Chondrocyte (in vitro differentiated cells): ENCODE measurements at regions not wholly inside any gene's neighbourhood (a gene's known extent, or its start where the extent isn't known, plus 50 kb on each side); places are given as distances from the start of the nearest gene placed in this dataset.
"Not testable (repeated sequence)": the region's sequence is repeated elsewhere in the genome, so short reads cannot be mapped to it uniquely, and the experiment has no call there.

Experiments used
- DNase-seq: peaks from one replicate; pipeline ENCODE4 v3.0.0; 2021; ENCODE audit warnings: mixed read lengths, low spot score
- H3K27ac Mint-ChIP-seq: one replicate; pipeline ENCODE4 v1.8.0; 2021; ENCODE audit warnings: mild to moderate bottlenecking, moderate library complexity, mixed read lengths; ENCODE audit not compliant: unreplicated experiment
- H3K27me3 Mint-ChIP-seq: 2 replicates; pipeline ENCODE4 v1.8.0; 2021; ENCODE audit warnings: low read depth, mixed read lengths
- H3K36me3 Mint-ChIP-seq: 2 replicates; pipeline ENCODE4 v1.8.0; 2021; ENCODE audit warnings: low read depth, mixed read lengths
- H3K4me1 Mint-ChIP-seq: 2 replicates; pipeline ENCODE4 v1.8.0; 2021; ENCODE audit warnings: low read depth, mild to moderate bottlenecking, mixed read lengths
- H3K4me3 Mint-ChIP-seq: one replicate; pipeline ENCODE4 v1.8.0; 2021; ENCODE audit warnings: mild to moderate bottlenecking, moderate library complexity, mixed read lengths; ENCODE audit not compliant: unreplicated experiment
- H3K9me3 Mint-ChIP-seq: 2 replicates; pipeline ENCODE4 v1.8.0; 2021; ENCODE audit warnings: low read depth, mixed read lengths
- CTCF ChIP-seq: fragments of 200-600 bp; sonication (generic); IDR thresholded peaks from 2 replicates; pipeline ENCODE4 v1.5.0; 2021; ENCODE audit warnings: antibody characterized with exemption, mild to moderate bottlenecking, moderate library complexity

GRCh38 chr7:116364469-116364868 lies 135.1 kb upstream of the CAV2 start:
- Mint-ChIP-seq H3K36me3 (no peaks in the 10 kb centered on the region), H3K4me3 (no peak overlapping the region), H3K27ac (no peak overlapping the region), H3K27me3 (no peaks in the 10 kb centered on the region), H3K9me3 (peaks cover 3% of the 10 kb centered on the region), H3K4me1 (peaks cover 25% of the 10 kb centered on the region)
- no peak for DNase-seq
- TF ChIP-seq CTCF = no peak

- Mint-ChIP-seq H3K9me3 (peaks cover 3% of the 10 kb centered on the region), H3K27me3 (no peaks in the 10 kb centered on the region), H3K27ac (no peak overlapping the region), H3K4me1 (peaks cover 25% of the 10 kb centered on the region), H3K4me3 (no peak overlapping the region), H3K36me3 (no peaks in the 10 kb centered on the region)
- DNase-seq = no peak
- TF ChIP-seq CTCF = no peak
Observed at GRCh38 chr7:116365797-116366196, 133.7 kb upstream of the CAV2 start.

GRCh38 chr7:116367171-116367813 lies 132.2 kb upstream of the CAV2 start:
- Mint-ChIP-seq H3K4me3 (no peak overlapping the region), H3K4me1 (peaks cover 16% of the 10 kb centered on the region), H3K27me3 (no peaks in the 10 kb centered on the region), H3K36me3 (peaks cover 2% of the 10 kb centered on the region), H3K27ac (no peak overlapping the region), H3K9me3 (peaks cover 4% of the 10 kb centered on the region)
- TF ChIP-seq CTCF = no peak
- DNase-seq = no peak

- H3K27ac Mint-ChIP-seq = no peak overlapping the region
- peaks cover 12% of the 10 kb centered on the region for H3K9me3 Mint-ChIP-seq
- DNase-seq = no peak
- no peak overlapping the region for H3K4me3 Mint-ChIP-seq
- no peaks in the 10 kb centered on the region for H3K27me3 Mint-ChIP-seq
- peaks cover 6% of the 10 kb centered on the region for H3K36me3 Mint-ChIP-seq
- TF ChIP-seq CTCF = no peak
- peaks cover 1% of the 10 kb centered on the region for H3K4me1 Mint-ChIP-seq
Observed at GRCh38 chr7:116368965-116369364, 130.6 kb upstream of the CAV2 start.

GRCh38 chr7:116371536-116371935 lies 128.0 kb upstream of the CAV2 start:
- DNase-seq, H3K4me1 Mint-ChIP-seq, H3K27me3 Mint-ChIP-seq, H3K36me3 Mint-ChIP-seq, H3K4me3 Mint-ChIP-seq, H3K27ac Mint-ChIP-seq: not testable (repeated sequence)
- H3K9me3 Mint-ChIP-seq = peaks cover 12% of the 10 kb centered on the region

- not testable (repeated sequence) for H3K27me3 Mint-ChIP-seq, H3K27ac Mint-ChIP-seq, H3K4me1 Mint-ChIP-seq, H3K4me3 Mint-ChIP-seq, DNase-seq, H3K36me3 Mint-ChIP-seq
- H3K9me3 Mint-ChIP-seq = peaks cover 12% of the 10 kb centered on the region
Observed at GRCh38 chr7:116373229-116373628, 126.3 kb upstream of the CAV2 start.
